HCT116 (cell line): ENCODE measurements at regions not wholly inside any gene's neighbourhood (a gene's known extent, or its start where the extent isn't known, plus 50 kb on each side); places are given as distances from the start of the nearest gene placed in this dataset.

Experiments
- ATAC-seq: fragments of 200-7000 bp; cut with Tn5 transposase; 2 replicates; pipeline ENCODE4 v1.9.1; 2020; ENCODE audit warnings: mild to moderate bottlenecking, moderate library complexity
- BruUV-seq: library from RNA; stranded (reverse); fragments of 400-500 nt; replicated peaks from 2 replicates; lab custom pipeline; 2021; lab: Mats Ljungman, UMichigan
- CTCF ChIA-PET: fragments of 300-600 bp; sonication (Branson Sonifier 250); formaldehyde crosslinking; loops from one replicate; lab custom pipeline; 2021; ENCODE audit warnings: antibody characterized with exemption; lab: Charles Lee
- POLR2A ChIA-PET: fragments of 300-600, 350-600 bp; sonication (Branson Sonifier 250); formaldehyde crosslinking; loops from one replicate; lab custom pipeline; 2021; ENCODE audit warnings: antibody characterized with exemption; lab: Charles Lee
- RAD21 ChIA-PET, 2 experiments: fragments of 300-600 bp; sonication (Branson Sonifier 250); formaldehyde crosslinking; loops; one replicate each; lab custom pipeline; 2023; ENCODE audit warnings: low total read pairs in 2 of 2; ENCODE audit not compliant: uncharacterized antibody in 2 of 2, unreplicated experiment in 2 of 2, low non-redundant PET in 1 of 2; lab: Charles Lee
- DNase-seq: peaks from one replicate; pipeline ENCODE4 v3.0.0-alpha.2; 2010; ENCODE audit warnings: low read depth, low spot score
- H2AFZ ChIP-seq: fragments of 200-600 bp; shearing (Covaris generic), sonication (generic); 2 replicates; pipeline ENCODE4 v1.6.1; 2017; ENCODE audit warnings: low read depth, mixed run types, mixed read lengths, antibody characterized with exemption, low read length; ENCODE audit not compliant: poor library complexity, severe bottlenecking
- H3K27ac ChIP-seq: 2 replicates; pipeline ENCODE4 v1.5.1; 2012; ENCODE audit warnings: low read depth, low read length
- H3K27me3 ChIP-seq: fragments of 200-600 bp; sonication (generic); 2 replicates; pipeline ENCODE4 v1.6.1; 2016; ENCODE audit warnings: mixed run types, low read length, mixed read lengths; ENCODE audit not compliant: insufficient read depth
- H3K36me3 ChIP-seq, 2 experiments: fragments of 200-500 bp in 1 of 2; fragments of 200-600 bp in 1 of 2; sonication (Bioruptor generic) in 1 of 2; sonication (generic) in 1 of 2; 2 replicates each; pipeline versions ENCODE4 v1.5.1 to v1.6.1; 2014 to 2016; ENCODE audit warnings: low read length in 2 of 2, inconsistent platforms in 1 of 2, mixed read lengths in 1 of 2, mixed run types in 1 of 2; ENCODE audit not compliant: insufficient read depth in 2 of 2, control insufficient read depth in 1 of 2
- H3K4me1 ChIP-seq, 2 experiments: fragments of 200-600 bp in 1 of 2; sonication (generic) in 1 of 2; 2 replicates each; pipeline versions ENCODE4 v1.5.1 to v1.6.1; 2012 to 2017; ENCODE audit warnings: low read length in 2 of 2, inconsistent platforms in 1 of 2, mild to moderate bottlenecking in 1 of 2, mixed read lengths in 1 of 2, mixed run types in 1 of 2, moderate library complexity in 1 of 2; ENCODE audit not compliant: insufficient read depth in 2 of 2, control insufficient read depth in 1 of 2
- H3K4me2 ChIP-seq: fragments of 200-600 bp; sonication (generic); 2 replicates; pipeline ENCODE4 v1.6.1; 2017; ENCODE audit warnings: mixed run types, low read length, mixed read lengths
- H3K4me3 ChIP-seq, 2 experiments: fragments of 200-600 bp in 1 of 2; sonication (generic) in 1 of 2; replicated peaks in 1 of 2; 2 replicates each; pipeline ENCODE4 v1.5.1; 2011 to 2016; ENCODE audit warnings: low read length in 2 of 2, control low read depth in 1 of 2, low read depth in 1 of 2, mild to moderate bottlenecking in 1 of 2, mixed read lengths in 1 of 2, mixed run types in 1 of 2
- H3K79me2 ChIP-seq: fragments of 200-600 bp; sonication (generic); 2 replicates; pipeline ENCODE4 v1.6.1; 2017; ENCODE audit warnings: mild to moderate bottlenecking, mixed run types, low read length, moderate library complexity, mixed read lengths; ENCODE audit not compliant: insufficient read depth
- H3K9ac ChIP-seq: fragments of 200-600 bp; sonication (generic); 2 replicates; pipeline ENCODE4 v1.6.1; 2016; ENCODE audit warnings: low read length, mixed read lengths
- H3K9me2 ChIP-seq: fragments of 200-600 bp; sonication (generic), shearing (Covaris generic); 2 replicates; pipeline ENCODE4 v1.6.1; 2017; ENCODE audit warnings: mixed run types, mild to moderate bottlenecking, moderate library complexity; ENCODE audit not compliant: insufficient read depth
- H3K9me3 ChIP-seq, 2 experiments: fragments of 200-500 bp in 1 of 2; fragments of 200-600 bp in 1 of 2; sonication (Bioruptor generic) in 1 of 2; sonication (generic) in 1 of 2; 2 replicates each; pipeline ENCODE4 v1.6.1; 2014 to 2017; ENCODE audit warnings: low read length in 2 of 2, mixed read lengths in 2 of 2, inconsistent platforms in 1 of 2, low read depth in 1 of 2, mild to moderate bottlenecking in 1 of 2, mixed run types in 1 of 2, moderate library complexity in 1 of 2; ENCODE audit not compliant: control insufficient read depth in 1 of 2, insufficient read depth in 1 of 2
- H4K20me1 ChIP-seq: fragments of 200-600 bp; sonication (generic), shearing (Covaris generic); 2 replicates; pipeline ENCODE4 v1.6.1; 2017; ENCODE audit warnings: mixed run types, mild to moderate bottlenecking, moderate library complexity; ENCODE audit not compliant: insufficient read depth
- ATF3 ChIP-seq: IDR thresholded peaks from 2 replicates; pipeline ENCODE4 v1.6.1; 2012
- CBX3 ChIP-seq: IDR thresholded peaks from 2 replicates; pipeline ENCODE4 v1.6.1; 2012; ENCODE audit warnings: low read depth
- CEBPB ChIP-seq: IDR thresholded peaks from 2 replicates; pipeline ENCODE4 v1.6.1; 2012; ENCODE audit warnings: low read depth
- EGR1 ChIP-seq: IDR thresholded peaks from 2 replicates; pipeline ENCODE4 v1.6.1; 2012; ENCODE audit warnings: low read depth
- EZH2 ChIP-seq: fragments of 200-600 bp; sonication (generic); IDR thresholded peaks from 2 replicates; pipeline ENCODE4 v1.6.1; 2017; ENCODE audit warnings: antibody characterized with exemption, mixed run types
- FOSL1 ChIP-seq: IDR thresholded peaks from 2 replicates; pipeline ENCODE4 v1.6.1; 2012; ENCODE audit warnings: low read depth
- JUND ChIP-seq: IDR thresholded peaks from 2 replicates; pipeline ENCODE4 v1.6.1; 2012
- MAX ChIP-seq: IDR thresholded peaks from 2 replicates; pipeline ENCODE4 v1.6.1; 2012
- POLR2A ChIP-seq: IDR thresholded peaks from 2 replicates; pipeline ENCODE4 v1.7.0; 2011; ENCODE audit warnings: borderline replicate concordance; ENCODE audit not compliant: insufficient read depth, insufficient read length; ENCODE audit errors: extremely low read depth
- POLR2AphosphoS5 ChIP-seq: IDR thresholded peaks from 2 replicates; pipeline ENCODE4 v1.6.1; 2011; ENCODE audit warnings: mild to moderate bottlenecking, low read depth, low read length, moderate library complexity
- REST ChIP-seq: IDR thresholded peaks from 2 replicates; pipeline ENCODE4 v1.6.1; 2012; ENCODE audit warnings: low read depth
- SP1 ChIP-seq: IDR thresholded peaks from 2 replicates; pipeline ENCODE4 v1.6.1; 2012; ENCODE audit warnings: low read depth
- YY1 ChIP-seq: IDR thresholded peaks from 2 replicates; pipeline ENCODE4 v1.6.1; 2011; ENCODE audit warnings: low read length, low read depth, moderate library complexity, mild to moderate bottlenecking; ENCODE audit not compliant: insufficient replicate concordance; ENCODE audit errors: extremely low read depth
- ZBTB33 ChIP-seq: IDR thresholded peaks from 2 replicates; pipeline ENCODE4 v1.6.1; 2011; ENCODE audit warnings: mild to moderate bottlenecking, low read length, moderate library complexity; ENCODE audit not compliant: insufficient replicate concordance; ENCODE audit errors: extremely low read depth
- ZFX ChIP-seq: fragments of 450-650 bp; IDR thresholded peaks from 2 replicates; pipeline ENCODE4 v1.6.1; 2017
- ZNF274 ChIP-seq: fragments of 200-500 bp; sonication (Bioruptor generic); IDR thresholded peaks from 2 replicates; pipeline ENCODE4 v1.6.1; 2014; ENCODE audit warnings: mild to moderate bottlenecking, low read depth, low read length, inconsistent platforms
- intact Hi-C: fragments of 100-400 bp; cut with micrococcal nuclease; formaldehyde crosslinking; loops from 2 replicates; pipeline ENCODE4 v1.10.0; 2022

GRCh38 chr13:80598189-80598588, 257.3 kb upstream of the SPRY2 start:
- RAD21 ChIA-PET, result no interaction called here
- H3K4me3 ChIP-seq, result no peak overlapping the region
- TF ChIP-seq MAX, result no peak
- no peak for TF ChIP-seq ZBTB33
- no peak for TF ChIP-seq EZH2
- no peak for TF ChIP-seq ZNF274
- TF ChIP-seq FOSL1, result no peak
- TF ChIP-seq YY1, result no peak
- TF ChIP-seq POLR2A, result no peak
- TF ChIP-seq CBX3, result no peak
- no peak for TF ChIP-seq EGR1
- no peak for TF ChIP-seq REST
- TF ChIP-seq JUND, result no peak
- no peak for TF ChIP-seq POLR2AphosphoS5
- no peak for TF ChIP-seq SP1
- TF ChIP-seq CEBPB, result no peak
- TF ChIP-seq ZFX, result no peak
- TF ChIP-seq ATF3, result no peak
- H2AFZ ChIP-seq, result no peak overlapping the region
- no peaks in the 10 kb centered on the region for H3K9me2 ChIP-seq
- H3K9me3 ChIP-seq, result no peaks in the 10 kb centered on the region; a peak in 1 of 4 replicates
- H3K79me2 ChIP-seq, result no peaks in the 10 kb centered on the region
- H3K4me1 ChIP-seq, result no peaks in the 10 kb centered on the region
- H3K36me3 ChIP-seq, result no peaks in the 10 kb centered on the region
- H3K4me2 ChIP-seq, result no peak overlapping the region
- H3K9ac ChIP-seq, result no peak overlapping the region
- intact Hi-C loops, result no loop called here
- POLR2A ChIA-PET, result no interaction called here
- no peak for ATAC-seq
- H4K20me1 ChIP-seq, result no peaks in the 10 kb centered on the region
- H3K27ac ChIP-seq, result no peak overlapping the region
- CTCF ChIA-PET, result no interaction called here
- no peaks in the 10 kb centered on the region for H3K27me3 ChIP-seq
- DNase-seq, result no peak
- no TSS peak for BruUV-seq
